ENCODE measurements at regions not wholly inside any gene's neighbourhood (a gene's known extent, or its start where the extent isn't known, plus 50 kb on each side); places are given as distances from the start of the nearest gene placed in this dataset.

DNA sequence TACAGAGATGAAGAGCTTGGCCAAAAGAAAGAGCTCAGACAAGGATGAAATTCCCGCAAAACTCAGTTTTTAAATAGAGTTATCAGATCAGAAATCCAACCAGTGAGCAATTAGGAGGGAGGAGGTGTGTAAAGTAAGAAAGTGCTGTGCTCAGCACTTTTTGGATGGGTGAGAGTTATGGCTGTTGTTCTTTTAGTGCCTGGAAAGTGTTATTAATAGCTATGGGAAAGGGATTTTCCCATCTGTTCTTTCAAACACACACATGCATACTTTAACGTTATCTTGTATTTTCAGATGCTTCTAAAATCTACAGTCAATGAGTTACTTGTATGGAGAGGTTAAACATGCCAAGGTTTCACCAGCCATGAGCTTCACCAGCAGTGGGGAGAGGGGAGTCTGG lies 107.3 kb upstream of the TMEM72 start:
- no peak overlapping the region for H3K4me3 ChIP-seq (replicated peaks; ENCODE audit: low read depth, low read length)
- TF ChIP-seq, protein P1, sequence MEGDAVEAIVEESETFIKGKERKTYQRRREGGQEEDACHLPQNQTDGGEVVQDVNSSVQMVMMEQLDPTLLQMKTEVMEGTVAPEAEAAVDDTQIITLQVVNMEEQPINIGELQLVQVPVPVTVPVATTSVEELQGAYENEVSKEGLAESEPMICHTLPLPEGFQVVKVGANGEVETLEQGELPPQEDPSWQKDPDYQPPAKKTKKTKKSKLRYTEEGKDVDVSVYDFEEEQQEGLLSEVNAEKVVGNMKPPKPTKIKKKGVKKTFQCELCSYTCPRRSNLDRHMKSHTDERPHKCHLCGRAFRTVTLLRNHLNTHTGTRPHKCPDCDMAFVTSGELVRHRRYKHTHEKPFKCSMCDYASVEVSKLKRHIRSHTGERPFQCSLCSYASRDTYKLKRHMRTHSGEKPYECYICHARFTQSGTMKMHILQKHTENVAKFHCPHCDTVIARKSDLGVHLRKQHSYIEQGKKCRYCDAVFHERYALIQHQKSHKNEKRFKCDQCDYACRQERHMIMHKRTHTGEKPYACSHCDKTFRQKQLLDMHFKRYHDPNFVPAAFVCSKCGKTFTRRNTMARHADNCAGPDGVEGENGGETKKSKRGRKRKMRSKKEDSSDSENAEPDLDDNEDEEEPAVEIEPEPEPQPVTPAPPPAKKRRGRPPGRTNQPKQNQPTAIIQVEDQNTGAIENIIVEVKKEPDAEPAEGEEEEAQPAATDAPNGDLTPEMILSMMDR (IDR thresholded peaks at IDR 0.05; ENCODE audit: low read length, missing control alignments) = no peak
- DNase-seq (ENCODE audit: low read depth) = peak; percentile 28

DNA sequence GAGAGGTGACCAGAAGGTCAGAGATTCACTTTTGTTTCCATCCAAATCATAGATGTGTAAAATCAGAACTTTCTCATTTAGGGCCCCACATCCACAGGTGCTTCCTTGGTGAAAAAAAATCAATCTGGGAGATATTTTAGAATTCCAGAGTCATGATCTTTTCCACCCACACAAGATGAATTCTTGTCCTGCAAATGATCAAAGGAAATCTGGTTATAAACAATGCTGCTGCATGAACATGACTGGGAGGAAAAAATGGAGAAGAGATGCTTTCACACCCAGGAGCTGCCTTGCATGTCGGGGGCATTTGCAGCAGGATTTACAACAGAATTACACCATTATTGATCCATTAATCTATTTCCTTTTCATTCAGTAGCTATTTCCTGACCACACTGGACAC lies 106.5 kb upstream of the TMEM72 start:
- no peak overlapping the region for H3K4me3 ChIP-seq (replicated peaks; ENCODE audit: low read depth, low read length)

GRCh38 chr10:44805466-44806210 lies 105.5 kb upstream of the TMEM72 start:
- TF ChIP-seq, protein P1 (IDR thresholded peaks at IDR 0.05; ENCODE audit: low read length, missing control alignments) = no peak
- DNase-seq (ENCODE audit: low read depth) = no peak
- H3K4me3 ChIP-seq (replicated peaks; ENCODE audit: low read depth, low read length) = no peak overlapping the region

More for the DNA sequence above, 106.5 kb upstream of the TMEM72 start:
- no peak for DNase-seq (ENCODE audit: low read depth)
- TF ChIP-seq, protein P1 (IDR thresholded peaks at IDR 0.05; ENCODE audit: low read length, missing control alignments) = no peak

GRCh38 chr10:44806950-44807349 lies 104.2 kb upstream of the TMEM72 start:
- DNase-seq (ENCODE audit: low read depth) = no peak
- TF ChIP-seq, protein P1 (IDR thresholded peaks at IDR 0.05; ENCODE audit: low read length, missing control alignments) = no peak
- H3K4me3 ChIP-seq (replicated peaks; ENCODE audit: low read depth, low read length) = no peak overlapping the region

GRCh38 chr10:44807451-44807850 lies 103.7 kb upstream of the TMEM72 start:
- TF ChIP-seq, protein P1 (IDR thresholded peaks at IDR 0.05; ENCODE audit: low read length, missing control alignments) = no peak
- no peak for DNase-seq (ENCODE audit: low read depth)
- H3K4me3 ChIP-seq (replicated peaks; ENCODE audit: low read depth, low read length) = no peak overlapping the region

GRCh38 chr10:44809647-44810046 lies 101.5 kb upstream of the TMEM72 start:
- TF ChIP-seq, protein P1 (IDR thresholded peaks at IDR 0.05; ENCODE audit: low read length, missing control alignments) = peak; percentile 80
- DNase-seq (ENCODE audit: low read depth) = peak; percentile 89
- H3K4me3 ChIP-seq (replicated peaks; ENCODE audit: low read depth, low read length) = no peak overlapping the region

DNA sequence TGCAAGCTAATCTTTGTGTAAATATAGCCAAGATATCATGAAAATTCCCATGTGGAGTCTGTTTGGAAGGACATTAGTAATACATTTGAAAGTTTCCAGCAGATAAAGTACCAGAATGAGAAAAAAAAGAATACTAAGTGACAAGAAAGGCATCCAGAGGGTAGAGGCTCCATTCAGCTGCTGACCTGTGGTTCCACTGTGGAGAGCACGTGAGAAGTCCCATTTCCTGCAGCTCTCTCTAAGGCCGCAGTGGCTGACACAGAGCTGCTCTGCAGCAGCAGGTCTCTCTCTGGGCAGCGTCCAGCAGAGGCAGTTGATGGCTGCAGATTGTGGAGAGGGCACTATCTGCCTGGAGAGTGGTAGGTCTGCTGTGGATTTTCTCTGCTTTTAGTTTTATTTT lies 100.1 kb upstream of the TMEM72 start:
- TF ChIP-seq, protein P1 (IDR thresholded peaks at IDR 0.05; ENCODE audit: low read length, missing control alignments) = no peak
- DNase-seq (ENCODE audit: low read depth) = peak; percentile 29
- H3K4me3 ChIP-seq (replicated peaks; ENCODE audit: low read depth, low read length) = no peak overlapping the region

Data from fibroblast of pulmonary artery (primary cell).